HAP-1 (cell line): ENCODE measurements at regions not wholly inside any gene's neighbourhood (a gene's known extent, or its start where the extent isn't known, plus 50 kb on each side); places are given as distances from the start of the nearest gene placed in this dataset.

Source experiments
- DNase-seq, 2 experiments: peaks; one replicate each; pipeline ENCODE4 v3.0.0-alpha.2; 2016 to 2020; ENCODE audit warnings: low spot score in 2 of 2
- H3K27me3 ChIP-seq: fragments of 250-450 bp; sonication (Bioruptor Pico); 2 replicates; pipeline ENCODE4 v1.5.1; 2020; ENCODE audit warnings: low read depth, mild to moderate bottlenecking, moderate library complexity
- H3K36me3 ChIP-seq: fragments of 250-450 bp; sonication (Bioruptor Pico); replicated peaks from 2 replicates; pipeline ENCODE4 v1.5.1; 2020; ENCODE audit warnings: mild to moderate bottlenecking
- H3K4me1 ChIP-seq: fragments of 250-450 bp; sonication (Bioruptor Pico); 2 replicates; pipeline ENCODE4 v1.5.1; 2020; ENCODE audit warnings: mild to moderate bottlenecking
- H3K4me3 ChIP-seq: fragments of 250-450 bp; sonication (Bioruptor Pico); 2 replicates; pipeline ENCODE4 v1.5.1; 2020; ENCODE audit warnings: mild to moderate bottlenecking, moderate library complexity
- H3K9me3 ChIP-seq: fragments of 250-450 bp; sonication (Bioruptor Pico); 2 replicates; pipeline ENCODE4 v1.5.1; 2020; ENCODE audit warnings: mild to moderate bottlenecking, moderate library complexity
- in situ Hi-C: fragments of 300-500 bp; cut with MboI; formaldehyde crosslinking; loops from 3 replicates; pipeline ENCODE4 v1.14.3; 2020; ENCODE audit warnings: low sequenced_read_pairs, inconsistent platforms, mixed read lengths

DNA sequence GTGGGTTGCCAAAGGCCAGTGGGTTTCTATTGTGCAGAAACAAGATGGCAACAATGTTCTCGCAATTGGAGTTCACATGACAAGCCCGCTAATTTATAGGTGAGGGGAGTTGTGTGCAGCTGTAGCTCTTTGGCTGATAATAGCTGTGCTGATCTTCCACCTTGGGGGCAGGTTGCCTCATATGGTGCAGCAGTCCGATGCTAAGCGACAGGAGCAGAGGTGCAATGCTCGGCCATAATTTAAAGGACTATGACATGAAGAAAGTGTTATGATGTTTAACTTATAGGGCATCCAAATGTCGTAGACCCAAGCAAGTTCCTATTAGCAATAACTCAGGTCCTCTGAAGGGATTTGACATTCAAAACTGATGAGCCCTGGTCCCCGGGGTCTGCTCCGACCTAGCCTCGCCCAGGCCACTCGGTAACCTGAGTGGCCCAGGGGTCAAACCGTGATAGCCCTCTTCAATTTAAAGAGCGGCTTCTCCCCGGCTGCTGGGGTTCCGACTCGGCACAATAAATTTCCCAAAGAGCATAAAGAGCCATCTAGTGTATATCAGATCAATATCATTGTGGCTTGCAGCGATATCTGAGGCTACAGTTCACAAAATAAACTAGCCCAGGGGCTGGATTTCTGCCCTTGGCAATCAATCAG, 724.0 kb downstream of the IRX1 start:
- Histone ChIP-seq H3K4me1 (no peaks in the 10 kb centered on the region), H3K9me3 (no peaks in the 10 kb centered on the region), H3K27me3 (no peaks in the 10 kb centered on the region), H3K4me3 (no peak overlapping the region), H3K36me3 (no peaks in the 10 kb centered on the region)
- DNase-seq, result no peak
- in situ Hi-C loops, result no loop called here

DNA sequence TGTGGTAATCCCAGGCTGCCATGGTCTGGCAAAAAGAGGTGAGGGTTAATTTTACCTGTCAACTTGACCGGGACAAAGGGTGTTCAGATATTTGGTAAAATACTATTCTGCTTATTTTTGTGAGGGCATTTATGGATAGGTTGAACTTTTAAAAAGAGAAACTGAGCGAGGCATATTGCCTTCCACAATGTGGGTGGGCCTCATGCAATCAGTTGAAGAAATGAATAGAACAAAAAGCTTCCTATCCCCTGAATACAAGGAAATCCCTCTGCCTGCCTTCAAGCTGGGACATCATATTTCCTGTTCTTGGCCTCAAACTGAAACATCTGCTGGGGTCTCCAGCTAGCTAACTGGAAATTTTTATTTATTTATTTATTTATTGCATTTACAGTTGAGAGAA, 734.7 kb downstream of the IRX1 start:
- DNase-seq, result no peak
- no peaks in the 10 kb centered on the region for H3K4me1 ChIP-seq
- H3K27me3 ChIP-seq, result no peaks in the 10 kb centered on the region
- H3K36me3 ChIP-seq, result no peaks in the 10 kb centered on the region
- H3K9me3 ChIP-seq, result 0 out of 2 replicates have a peak, but pooled peaks cover 3% of the 10 kb centered on the region
- in situ Hi-C loops, result no loop called here
- no peak overlapping the region for H3K4me3 ChIP-seq

DNA sequence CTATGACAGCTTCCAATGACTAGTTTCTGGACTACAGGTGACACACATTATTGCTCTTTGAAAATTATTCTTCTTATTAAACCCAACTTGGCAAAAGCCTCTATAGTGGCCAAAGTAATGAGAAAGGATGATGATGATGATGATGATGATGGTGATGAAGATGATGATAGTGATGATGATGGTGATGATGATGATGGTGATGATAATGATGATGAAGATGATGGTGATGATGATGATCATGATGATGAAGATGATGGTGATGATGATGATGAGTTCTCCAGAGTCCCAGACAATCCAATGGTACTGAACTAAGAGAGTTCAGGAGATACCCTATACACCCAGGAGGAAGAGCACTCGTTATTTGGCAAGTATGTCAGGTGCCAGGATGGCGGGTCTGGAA, 739.4 kb downstream of the IRX1 start:
- Histone ChIP-seq H3K9me3 (0 out of 2 replicates have a peak, but pooled peaks cover 3% of the 10 kb centered on the region), H3K4me3 (no peak overlapping the region), H3K4me1 (no peaks in the 10 kb centered on the region), H3K27me3 (no peaks in the 10 kb centered on the region), H3K36me3 (no peaks in the 10 kb centered on the region)
- in situ Hi-C loops, result no loop called here
- DNase-seq, result no peak

GRCh38 chr5:4337519-4337918, 741.9 kb downstream of the IRX1 start:
- Histone ChIP-seq H3K4me3 (no peak overlapping the region), H3K9me3 (0 out of 2 replicates have a peak, but pooled peaks cover 3% of the 10 kb centered on the region), H3K27me3 (no peaks in the 10 kb centered on the region), H3K4me1 (no peaks in the 10 kb centered on the region), H3K36me3 (no peaks in the 10 kb centered on the region)
- DNase-seq, result no peak
- in situ Hi-C loops, result no loop called here

DNA sequence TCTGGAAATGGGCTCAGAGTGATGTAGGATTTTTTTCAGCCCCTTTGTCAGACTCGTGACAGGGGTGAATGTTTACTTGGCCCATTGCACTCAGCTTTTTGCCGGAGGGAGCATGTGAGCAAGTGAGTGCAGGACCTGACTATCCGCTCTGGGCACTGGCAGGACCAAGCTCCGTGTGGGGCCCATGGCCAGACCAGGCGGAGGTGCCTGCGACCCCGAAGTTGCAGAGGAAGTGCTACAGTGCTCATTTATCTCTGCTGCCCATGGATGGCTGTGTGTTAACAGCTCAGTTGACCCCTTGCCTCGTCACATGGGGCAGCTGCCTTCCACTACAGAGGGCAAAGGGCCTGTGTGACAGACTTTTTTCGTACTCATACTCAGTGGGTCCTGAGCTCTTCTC, 744.3 kb downstream of the IRX1 start:
- H3K27me3 ChIP-seq, result no peaks in the 10 kb centered on the region
- no peaks in the 10 kb centered on the region for H3K9me3 ChIP-seq
- H3K4me3 ChIP-seq, result no peak overlapping the region
- H3K4me1 ChIP-seq, result no peaks in the 10 kb centered on the region
- in situ Hi-C loops, result no loop called here
- DNase-seq, result no peak
- no peaks in the 10 kb centered on the region for H3K36me3 ChIP-seq

GRCh38 chr5:4345850-4346249, 750.2 kb downstream of the IRX1 start:
- Histone ChIP-seq H3K4me3 (no peak overlapping the region), H3K36me3 (no peaks in the 10 kb centered on the region), H3K4me1 (no peaks in the 10 kb centered on the region), H3K27me3 (no peaks in the 10 kb centered on the region), H3K9me3 (no peaks in the 10 kb centered on the region)
- no peak for DNase-seq
- in situ Hi-C loops, result no loop called here

DNA sequence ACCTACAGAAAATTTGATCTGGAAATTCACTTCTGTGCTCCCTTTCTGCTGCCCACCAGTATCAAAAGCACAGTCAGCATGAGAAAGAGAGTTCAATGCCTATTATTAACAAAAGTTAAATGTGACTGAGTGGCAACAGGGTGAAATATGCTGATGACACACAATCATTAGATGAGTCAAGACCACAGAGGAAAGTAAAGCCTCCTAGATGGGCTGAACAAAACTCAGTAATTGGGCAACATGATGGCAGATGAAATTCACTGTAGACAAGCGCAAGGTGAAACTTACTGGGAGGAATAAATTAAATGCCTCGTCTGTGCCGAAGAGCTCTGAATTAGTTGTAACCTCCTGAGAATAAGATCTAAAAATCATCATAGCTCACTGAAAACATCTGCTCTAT, 752.8 kb downstream of the IRX1 start:
- no peak overlapping the region for H3K4me3 ChIP-seq
- H3K4me1 ChIP-seq, result no peaks in the 10 kb centered on the region
- H3K9me3 ChIP-seq, result no peaks in the 10 kb centered on the region
- H3K27me3 ChIP-seq, result no peaks in the 10 kb centered on the region
- in situ Hi-C loops, result no loop called here
- no peak for DNase-seq
- no peaks in the 10 kb centered on the region for H3K36me3 ChIP-seq

GRCh38 chr5:4348919-4349318, 753.3 kb downstream of the IRX1 start:
- Histone ChIP-seq H3K27me3 (no peaks in the 10 kb centered on the region), H3K4me1 (no peaks in the 10 kb centered on the region), H3K36me3 (no peaks in the 10 kb centered on the region), H3K4me3 (no peak overlapping the region), H3K9me3 (no peaks in the 10 kb centered on the region)
- DNase-seq, result no peak
- in situ Hi-C loops, result no loop called here

- Histone ChIP-seq H3K9me3 (no peaks in the 10 kb centered on the region), H3K36me3 (no peaks in the 10 kb centered on the region), H3K27me3 (no peaks in the 10 kb centered on the region), H3K4me3 (no peak overlapping the region), H3K4me1 (no peaks in the 10 kb centered on the region)
- in situ Hi-C loops, result no loop called here
- no peak for DNase-seq
Measured at GRCh38 chr5:4356201-4356600, 760.6 kb downstream of the IRX1 start.

- in situ Hi-C loops, result no loop called here
Measured at GRCh38 chr5:4359847-4360246, 764.2 kb downstream of the IRX1 start.

GRCh38 chr5:4361753-4362152, 766.1 kb downstream of the IRX1 start:
- Histone ChIP-seq H3K36me3 (no peaks in the 10 kb centered on the region), H3K4me3 (no peak overlapping the region), H3K4me1 (no peaks in the 10 kb centered on the region), H3K9me3 (no peaks in the 10 kb centered on the region), H3K27me3 (no peaks in the 10 kb centered on the region)
- DNase-seq, result no peak
- in situ Hi-C loops, result no loop called here

More at GRCh38 chr5:4359847-4360246, 764.2 kb downstream of the IRX1 start:
- no peaks in the 10 kb centered on the region for H3K9me3 ChIP-seq
- no peak overlapping the region for H3K4me3 ChIP-seq
- no peaks in the 10 kb centered on the region for H3K36me3 ChIP-seq
- DNase-seq, result no peak
- H3K4me1 ChIP-seq, result no peaks in the 10 kb centered on the region
- no peaks in the 10 kb centered on the region for H3K27me3 ChIP-seq

DNA sequence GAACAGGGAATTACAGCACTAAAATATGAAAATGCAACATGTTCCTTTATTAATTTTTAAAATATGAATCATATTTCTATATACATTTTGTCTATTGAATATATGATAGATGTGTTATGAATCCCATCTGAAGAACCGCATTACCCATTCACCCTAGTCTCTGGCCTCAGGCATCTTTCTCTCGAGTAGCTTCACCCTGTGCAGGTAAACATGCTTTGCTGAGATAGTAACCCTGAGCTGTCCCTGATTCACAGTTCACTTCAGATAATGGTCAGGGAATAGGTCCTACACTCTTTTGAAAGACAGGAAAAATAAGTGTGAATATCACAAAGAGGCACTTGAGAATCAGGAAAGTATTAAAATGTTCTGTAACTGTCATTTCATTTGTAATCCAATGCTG, 766.8 kb downstream of the IRX1 start:
- in situ Hi-C loops, result no loop called here

DNA sequence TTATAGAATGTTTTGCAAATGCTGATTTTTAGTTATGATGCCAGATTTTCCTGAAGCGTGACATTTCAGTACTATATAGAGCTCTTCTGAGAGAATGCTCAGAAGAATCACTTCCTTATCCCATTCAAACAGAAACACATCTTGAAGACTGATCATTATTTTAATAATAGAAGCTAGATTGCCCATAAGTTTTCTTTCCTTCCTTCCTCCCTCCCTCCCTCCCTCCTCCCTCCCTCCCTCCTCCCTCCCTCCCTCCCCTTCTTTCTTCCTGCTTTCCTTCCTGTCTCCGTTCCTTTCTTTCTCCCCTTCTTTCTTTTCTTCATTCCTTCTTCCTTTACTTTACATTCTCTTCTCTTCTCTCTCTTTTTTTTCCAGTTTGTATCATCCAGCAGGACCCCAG, 767.4 kb downstream of the IRX1 start:
- DNase-seq, result no peak
- no peaks in the 10 kb centered on the region for H3K36me3 ChIP-seq
- in situ Hi-C loops, result no loop called here
- H3K4me1 ChIP-seq, result no peaks in the 10 kb centered on the region
- H3K27me3 ChIP-seq, result no peaks in the 10 kb centered on the region
- H3K9me3 ChIP-seq, result no peaks in the 10 kb centered on the region
- no peak overlapping the region for H3K4me3 ChIP-seq

More for the DNA sequence above, 766.8 kb downstream of the IRX1 start:
- Histone ChIP-seq H3K4me3 (no peak overlapping the region), H3K27me3 (no peaks in the 10 kb centered on the region), H3K4me1 (no peaks in the 10 kb centered on the region), H3K9me3 (no peaks in the 10 kb centered on the region), H3K36me3 (no peaks in the 10 kb centered on the region)
- DNase-seq, result no peak

- no peaks in the 10 kb centered on the region for H3K4me1 ChIP-seq
- no peak overlapping the region for H3K4me3 ChIP-seq
- in situ Hi-C loops, result no loop called here
- no peaks in the 10 kb centered on the region for H3K9me3 ChIP-seq
- no peaks in the 10 kb centered on the region for H3K36me3 ChIP-seq
- DNase-seq, result no peak
- H3K27me3 ChIP-seq, result no peaks in the 10 kb centered on the region
Measured at GRCh38 chr5:4366628-4367027, 771.0 kb downstream of the IRX1 start.

- DNase-seq, result no peak
- in situ Hi-C loops, result no loop called here
- H3K36me3 ChIP-seq, result no peaks in the 10 kb centered on the region
- no peaks in the 10 kb centered on the region for H3K27me3 ChIP-seq
- no peaks in the 10 kb centered on the region for H3K9me3 ChIP-seq
- H3K4me1 ChIP-seq, result no peaks in the 10 kb centered on the region
- H3K4me3 ChIP-seq, result no peak overlapping the region
Measured at GRCh38 chr5:4370218-4370617, 769.9 kb upstream of the ADAMTS16 start.
